ENCODE measurements at regions not wholly inside any gene's neighbourhood (a gene's known extent, or its start where the extent isn't known, plus 50 kb on each side); places are given as distances from the start of the nearest gene placed in this dataset.

DNA sequence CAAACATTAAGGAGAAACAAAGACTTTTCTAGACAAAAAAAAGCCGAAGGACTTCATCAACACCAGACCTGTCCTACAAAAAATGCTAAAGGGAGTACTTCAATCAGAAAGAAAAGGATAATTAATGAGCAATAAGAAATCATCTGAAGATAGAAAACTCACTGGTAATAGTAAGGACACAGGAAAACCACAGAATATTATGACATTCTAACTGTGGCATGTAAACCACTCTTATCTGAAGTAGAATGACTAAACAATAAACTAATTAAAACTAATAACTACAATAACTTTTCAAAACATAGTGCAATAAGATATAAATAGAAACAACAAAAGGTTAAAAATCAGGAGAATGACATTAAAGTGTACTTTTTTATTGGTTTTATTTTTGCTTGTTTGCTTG, 584.5 kb upstream of the CCDC54 start:
- TF ChIP-seq POLR2A (IDR thresholded peaks at IDR 0.05), result no peak
- TF ChIP-seq, protein P1, sequence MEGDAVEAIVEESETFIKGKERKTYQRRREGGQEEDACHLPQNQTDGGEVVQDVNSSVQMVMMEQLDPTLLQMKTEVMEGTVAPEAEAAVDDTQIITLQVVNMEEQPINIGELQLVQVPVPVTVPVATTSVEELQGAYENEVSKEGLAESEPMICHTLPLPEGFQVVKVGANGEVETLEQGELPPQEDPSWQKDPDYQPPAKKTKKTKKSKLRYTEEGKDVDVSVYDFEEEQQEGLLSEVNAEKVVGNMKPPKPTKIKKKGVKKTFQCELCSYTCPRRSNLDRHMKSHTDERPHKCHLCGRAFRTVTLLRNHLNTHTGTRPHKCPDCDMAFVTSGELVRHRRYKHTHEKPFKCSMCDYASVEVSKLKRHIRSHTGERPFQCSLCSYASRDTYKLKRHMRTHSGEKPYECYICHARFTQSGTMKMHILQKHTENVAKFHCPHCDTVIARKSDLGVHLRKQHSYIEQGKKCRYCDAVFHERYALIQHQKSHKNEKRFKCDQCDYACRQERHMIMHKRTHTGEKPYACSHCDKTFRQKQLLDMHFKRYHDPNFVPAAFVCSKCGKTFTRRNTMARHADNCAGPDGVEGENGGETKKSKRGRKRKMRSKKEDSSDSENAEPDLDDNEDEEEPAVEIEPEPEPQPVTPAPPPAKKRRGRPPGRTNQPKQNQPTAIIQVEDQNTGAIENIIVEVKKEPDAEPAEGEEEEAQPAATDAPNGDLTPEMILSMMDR (IDR thresholded peaks at IDR 0.05), result no peak

Data from body of pancreas (tissue), 4 donors.